ENCODE measurements at regions not wholly inside any gene's neighbourhood (a gene's known extent, or its start where the extent isn't known, plus 50 kb on each side); places are given as distances from the start of the nearest gene placed in this dataset.

- no peak for DNase-seq
These were observed 206.5 kb upstream of the PPP2R2D start for GRCh38 chr10:131694168-131694780.

GRCh38 chr10:131694781-131695495 lies 205.9 kb upstream of the PPP2R2D start:
- DNase-seq = no peak

DNA sequence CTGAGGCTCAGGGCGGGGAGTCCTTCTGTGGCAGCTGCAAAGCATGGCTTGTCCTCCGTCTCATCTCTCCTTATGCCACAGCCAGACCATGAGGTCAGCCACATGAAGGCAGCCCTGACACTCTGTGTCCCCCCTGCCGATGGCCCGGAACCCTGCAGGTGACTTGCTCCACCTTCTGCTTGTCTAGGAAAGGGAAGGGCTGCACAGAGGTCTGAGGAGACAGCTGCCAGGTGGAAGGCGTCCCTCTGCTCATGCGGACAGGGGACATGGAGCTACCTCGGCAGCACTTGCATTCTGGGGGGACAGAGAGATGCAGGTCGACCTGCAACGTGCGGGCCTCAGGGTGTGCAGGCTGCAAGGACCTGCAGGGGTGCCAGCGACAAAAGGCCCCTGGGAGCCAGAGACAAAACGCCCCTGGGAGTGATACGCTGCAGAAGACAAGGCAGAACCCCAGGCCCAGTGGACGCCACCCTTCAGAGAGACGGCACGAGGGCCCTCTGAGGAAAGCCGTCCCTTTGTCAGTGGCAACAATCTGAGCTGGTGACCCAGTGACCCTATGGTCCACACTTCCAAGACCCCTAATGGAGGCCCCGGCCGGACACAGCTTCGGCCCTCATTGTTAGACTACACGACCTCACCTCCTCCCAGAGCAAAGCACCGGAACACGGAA lies 205.2 kb upstream of the PPP2R2D start:
- no peak for DNase-seq

- DNase-seq = no peak
These were observed 203.2 kb upstream of the PPP2R2D start for GRCh38 chr10:131697476-131698128.

- no peak for DNase-seq
These were observed 202.6 kb upstream of the PPP2R2D start for GRCh38 chr10:131698232-131698631.

DNA sequence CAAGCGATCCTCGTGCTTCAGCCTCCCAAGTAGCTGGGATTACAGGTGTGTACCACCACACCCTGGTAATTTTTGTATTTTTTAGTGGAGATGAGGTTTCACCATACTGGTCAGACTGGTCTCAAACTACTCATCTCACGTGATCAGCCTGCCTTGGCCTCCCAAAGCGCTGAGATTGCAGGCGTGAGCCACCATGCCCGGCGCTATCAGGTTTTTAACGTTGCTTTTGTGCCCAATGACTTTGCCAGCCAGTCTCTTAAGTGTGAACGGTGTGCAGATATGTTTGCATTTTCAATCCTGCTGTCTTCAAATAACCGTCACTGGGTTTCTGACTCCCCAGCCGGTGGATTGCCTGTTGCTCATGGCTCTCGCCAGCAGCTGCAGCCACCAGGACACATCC lies 201.8 kb upstream of the PPP2R2D start:
- no peak for DNase-seq

GRCh38 chr10:131700032-131700431 lies 200.8 kb upstream of the PPP2R2D start:
- no peak for DNase-seq

GRCh38 chr10:131700506-131700905 lies 200.3 kb upstream of the PPP2R2D start:
- DNase-seq = no peak

DNA sequence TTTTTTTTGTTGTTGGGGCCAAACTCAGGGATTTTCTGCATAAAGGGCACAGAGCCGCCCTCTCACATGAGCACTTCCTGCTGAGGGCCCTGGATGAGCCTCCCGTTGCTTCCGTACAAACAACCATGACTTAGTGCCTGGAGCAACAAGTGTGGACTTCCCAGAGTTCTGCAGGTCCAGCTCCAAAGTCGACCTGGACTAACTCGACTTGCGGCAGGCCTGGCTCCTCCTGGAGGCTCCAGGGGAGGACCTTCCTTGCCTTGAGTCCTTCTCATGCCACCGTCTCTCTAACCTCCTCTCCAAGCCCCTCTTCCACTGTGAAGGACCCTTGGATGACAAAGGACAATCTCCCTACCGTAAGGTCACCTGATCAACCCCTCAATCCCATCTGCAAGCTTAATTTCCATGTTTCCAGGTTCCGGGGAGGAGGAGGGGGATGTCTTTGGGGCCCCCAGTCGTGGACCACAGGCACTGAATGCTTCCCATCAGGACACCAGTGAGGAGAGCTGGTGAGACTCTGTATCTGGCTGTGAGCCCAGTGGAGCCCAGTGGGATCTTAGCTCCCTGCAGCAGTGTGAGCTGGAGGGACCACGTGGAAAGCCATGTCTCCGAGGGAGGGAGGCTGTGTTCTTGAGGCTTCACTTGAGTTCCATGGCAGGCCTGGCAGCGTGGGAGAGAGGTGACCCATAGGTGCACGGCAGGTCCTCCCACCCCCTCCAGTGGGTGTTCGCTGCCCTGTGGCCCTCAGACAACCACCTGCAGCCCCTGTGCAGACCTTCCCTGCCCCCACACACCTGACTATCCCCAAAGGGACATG lies 199.5 kb upstream of the PPP2R2D start:
- no peak for DNase-seq

GRCh38 chr10:131702531-131703356 lies 198.1 kb upstream of the PPP2R2D start:
- no peak for DNase-seq

DNA sequence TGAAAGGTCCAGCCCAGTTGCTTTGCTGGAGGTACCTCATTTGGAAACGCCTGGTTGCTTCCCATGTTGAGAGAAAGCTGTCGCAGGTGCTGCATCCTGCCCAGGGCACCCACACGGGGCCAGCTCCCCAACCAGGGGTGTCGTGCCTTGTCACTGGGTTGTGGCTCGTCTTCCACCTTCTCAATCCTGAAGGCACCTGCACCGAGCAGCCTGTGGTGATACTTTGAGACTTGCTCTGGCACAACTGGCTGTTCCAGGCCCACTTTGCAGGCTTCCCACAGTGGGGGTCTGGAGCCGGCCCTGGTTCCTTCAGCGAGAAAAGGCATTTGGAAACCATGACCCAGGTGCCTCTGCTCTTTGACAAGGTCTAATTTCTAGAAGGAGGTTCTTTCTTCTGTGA lies 197.3 kb upstream of the PPP2R2D start:
- DNase-seq = no peak

GRCh38 chr10:131703941-131704340 lies 196.9 kb upstream of the PPP2R2D start:
- no peak for DNase-seq

- DNase-seq = no peak
These were observed 194.3 kb upstream of the PPP2R2D start for GRCh38 chr10:131706476-131706875.

- no peak for DNase-seq
These were observed 193.9 kb upstream of the PPP2R2D start for GRCh38 chr10:131706952-131707351.

DNA sequence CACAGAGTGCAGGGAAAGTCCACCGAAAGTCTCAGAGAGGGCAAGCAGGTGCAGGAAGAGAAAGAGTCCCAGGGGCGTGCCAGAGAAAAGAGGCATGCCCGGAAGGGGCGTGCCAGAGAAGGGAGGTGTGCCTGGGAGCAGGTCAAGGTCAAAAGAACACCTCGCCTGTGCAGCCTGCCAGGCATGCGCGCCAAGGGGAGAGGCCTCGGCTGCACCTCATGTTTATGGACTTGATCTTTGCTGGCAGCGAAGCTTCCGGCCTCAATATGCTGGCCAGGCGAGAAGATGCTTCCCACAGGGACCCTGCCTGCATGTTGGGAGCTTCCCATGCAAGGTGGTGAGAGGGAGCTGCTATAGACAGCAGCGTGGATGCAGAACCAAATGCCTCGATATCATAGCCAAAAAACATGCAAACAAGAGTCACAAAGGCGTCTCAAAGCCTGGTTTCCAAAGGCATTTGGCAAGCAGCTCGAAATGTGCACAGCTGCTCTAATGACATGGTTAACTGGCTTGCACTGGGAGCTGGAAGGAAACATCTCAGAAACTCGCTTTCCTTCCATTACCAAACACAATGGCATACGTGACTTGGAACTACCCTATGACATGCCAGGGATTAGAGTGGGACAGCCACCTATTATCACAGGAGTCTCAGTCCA lies 192.5 kb upstream of the PPP2R2D start:
- no peak for DNase-seq

- DNase-seq = no peak
These were observed 190.5 kb upstream of the PPP2R2D start for GRCh38 chr10:131710142-131710861.

GRCh38 chr10:131722121-131722520 lies 178.7 kb upstream of the PPP2R2D start:
- no peak for DNase-seq

DNA sequence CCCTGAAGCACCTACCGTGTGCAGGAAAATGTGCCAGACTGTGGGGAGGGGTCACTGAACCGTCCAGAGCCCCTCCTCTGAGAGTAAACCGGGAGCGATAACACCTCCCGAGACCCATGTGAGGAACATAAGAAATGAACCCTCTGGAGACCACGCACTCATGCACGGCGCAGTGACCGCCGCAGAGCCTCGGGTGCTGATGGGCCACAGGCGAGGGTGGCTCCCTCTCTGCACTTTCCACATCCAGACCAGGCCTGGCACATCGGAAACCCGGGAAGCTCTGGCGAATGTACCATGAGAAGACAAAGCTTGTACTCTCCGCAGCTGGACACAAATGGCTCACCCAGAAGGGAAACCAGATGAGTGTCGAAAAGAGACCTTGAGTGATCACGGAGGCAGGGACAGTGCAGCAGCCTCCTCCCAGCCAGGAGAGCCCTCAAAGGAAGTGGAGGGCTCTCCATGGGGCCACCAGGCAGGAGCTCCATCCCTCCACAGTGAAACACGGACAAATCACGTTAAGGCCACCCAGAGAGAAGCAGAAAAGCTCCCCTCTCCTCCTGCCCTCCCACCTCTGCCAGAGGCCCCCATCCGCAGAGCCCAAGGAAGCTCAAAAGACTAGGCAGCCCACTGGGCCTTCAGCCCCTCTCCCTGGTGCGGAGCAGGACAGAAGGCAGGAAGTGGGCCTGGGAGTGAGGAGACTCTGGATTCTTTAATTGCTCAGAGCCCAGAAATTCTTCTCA lies 178.1 kb upstream of the PPP2R2D start:
- no peak for DNase-seq

GRCh38 chr10:131723297-131724168 lies 177.3 kb upstream of the PPP2R2D start:
- DNase-seq = no peak

Data from activated CD4-positive, alpha-beta T cell treated with anti-CD3 and anti-CD28 coated beads, Interleukin-2, amount 50 U/mL, for 16 hours (primary cell).